ENCODE measurements at regions not wholly inside any gene's neighbourhood (a gene's known extent, or its start where the extent isn't known, plus 50 kb on each side); places are given as distances from the start of the nearest gene placed in this dataset.
"Not testable (repeated sequence)": the region's sequence is repeated elsewhere in the genome, so short reads cannot be mapped to it uniquely, and the experiment has no call there.

GRCh38 chr2:84040281-84040680, 418.8 kb downstream of the SUCLG1 start:
- DNase-seq: no peak

DNA sequence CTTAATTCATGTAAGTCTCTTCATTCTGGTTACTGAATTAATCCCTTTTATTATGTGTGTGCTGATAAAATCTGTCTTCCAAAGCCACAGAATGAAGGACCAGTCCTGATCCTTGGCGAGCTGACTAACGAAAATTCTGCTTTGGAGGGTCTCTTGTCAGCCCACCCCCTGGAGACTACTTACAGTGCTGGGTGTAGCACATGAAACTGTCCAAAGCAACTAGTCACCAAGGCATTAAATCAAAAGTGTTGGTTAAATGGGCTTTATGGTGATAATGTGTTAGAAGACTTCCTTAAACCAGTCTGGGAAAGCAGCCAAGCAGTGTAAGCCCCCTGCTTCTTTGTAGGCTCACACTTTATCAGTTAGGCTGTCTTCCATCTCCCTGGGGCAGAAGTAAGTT, 420.2 kb downstream of the SUCLG1 start:
- no peak for DNase-seq

- DNase-seq: no peak
Measured at GRCh38 chr2:84033347-84033974, 425.6 kb downstream of the SUCLG1 start.

DNA sequence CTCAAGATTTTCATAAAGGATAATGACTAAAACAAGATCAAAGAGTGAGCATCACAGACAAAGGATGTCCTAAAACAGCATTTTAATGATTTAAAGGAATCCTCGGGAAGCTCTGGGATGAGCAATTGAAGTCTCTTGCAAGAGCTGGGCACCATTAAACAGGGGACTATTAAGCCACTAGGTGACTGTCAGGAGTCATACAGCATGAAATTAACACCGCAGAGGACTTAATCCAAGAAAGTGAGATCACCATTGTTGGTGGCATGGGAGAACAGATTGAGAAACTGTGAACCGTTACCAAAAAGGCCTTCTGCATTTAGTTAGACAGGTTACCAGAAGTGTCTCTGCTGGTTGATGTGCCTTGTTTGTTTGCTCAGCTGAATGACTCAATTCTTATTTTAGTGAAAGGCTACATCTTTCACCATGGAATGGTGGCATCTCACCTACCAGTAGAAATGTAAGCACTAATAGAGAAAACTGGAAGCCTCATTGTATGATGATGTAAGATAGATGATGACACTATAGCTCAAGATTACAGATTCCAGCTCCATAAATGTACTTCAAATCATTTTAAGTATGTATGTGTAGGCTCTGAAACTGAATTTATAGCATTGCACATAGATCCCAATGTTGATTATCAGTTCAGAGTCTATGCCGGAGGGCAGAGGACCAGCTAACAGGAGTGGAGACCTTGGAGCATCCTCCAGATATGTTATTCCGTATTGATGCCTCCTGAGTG, 427.6 kb downstream of the SUCLG1 start:
- DNase-seq: no peak

GRCh38 chr2:84029903-84030575, 429.0 kb downstream of the SUCLG1 start:
- no peak for DNase-seq

DNA sequence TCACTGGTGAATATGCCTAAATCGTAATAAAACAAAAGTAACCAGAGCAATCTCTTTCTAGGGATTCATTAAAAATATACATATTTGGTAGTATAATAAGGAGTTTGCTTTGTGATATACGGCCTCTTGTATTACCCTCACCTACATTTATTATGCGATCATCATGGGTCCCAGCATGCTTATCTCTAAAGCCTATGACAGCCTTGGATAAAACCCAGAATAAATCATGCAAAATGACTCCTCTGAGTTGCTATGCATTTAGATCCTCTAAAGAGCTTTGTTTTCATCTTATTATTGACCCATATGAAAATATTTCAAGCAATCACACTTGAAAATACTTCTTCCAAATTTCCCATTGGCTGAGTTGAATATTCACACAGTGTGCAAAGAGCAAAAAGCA, 432.3 kb downstream of the SUCLG1 start:
- no peak for DNase-seq

DNA sequence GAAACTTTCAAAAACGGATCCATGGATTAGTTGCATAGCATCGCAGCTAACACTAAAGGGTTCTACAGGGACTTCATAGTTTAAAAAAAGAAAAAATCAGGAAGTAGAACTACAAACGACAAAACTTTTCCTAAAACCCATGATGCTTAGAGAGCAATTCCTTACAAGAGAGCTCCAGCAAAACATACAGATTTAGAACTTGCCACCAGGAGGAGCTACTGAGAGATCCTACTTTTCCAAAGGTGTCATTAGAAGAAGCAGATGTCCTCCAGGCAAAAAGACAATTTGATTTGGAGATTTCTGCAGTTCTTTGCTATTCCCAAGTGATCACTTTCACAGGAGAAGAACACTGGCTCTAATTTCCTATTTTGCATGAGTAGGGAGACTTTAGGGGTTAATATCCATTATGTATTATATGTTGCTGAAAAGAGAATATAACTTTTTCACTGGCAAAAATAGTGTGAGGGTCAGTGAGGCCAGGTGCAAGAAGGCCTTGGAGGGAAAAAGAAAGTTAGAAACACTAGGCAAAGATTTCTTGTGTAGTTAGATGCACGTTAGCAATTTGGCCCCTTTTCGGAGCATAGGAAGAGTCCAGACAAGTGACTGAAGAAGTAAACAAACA, 436.2 kb downstream of the SUCLG1 start:
- peak; percentile 47 for DNase-seq

- no peak for DNase-seq
Measured at GRCh38 chr2:84017010-84017409, 442.1 kb downstream of the SUCLG1 start.

DNA sequence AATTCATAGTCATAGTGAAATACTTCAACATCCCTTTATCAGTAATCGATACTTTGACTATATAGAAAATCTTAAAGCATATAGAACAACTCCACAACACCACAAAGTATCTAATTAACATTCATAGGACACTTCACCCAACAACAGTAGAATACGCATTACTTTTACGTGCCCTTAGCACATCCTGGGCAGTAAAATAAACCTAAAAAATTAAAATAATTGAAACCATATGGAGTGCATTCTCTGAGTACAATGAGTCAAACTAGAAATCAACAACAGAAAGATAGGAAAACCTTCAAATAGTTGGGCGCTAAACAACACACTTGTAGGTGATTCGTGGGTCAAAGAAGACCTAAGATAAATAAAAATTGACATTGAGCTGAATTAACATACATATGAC, 442.9 kb downstream of the SUCLG1 start:
- no peak for DNase-seq

DNA sequence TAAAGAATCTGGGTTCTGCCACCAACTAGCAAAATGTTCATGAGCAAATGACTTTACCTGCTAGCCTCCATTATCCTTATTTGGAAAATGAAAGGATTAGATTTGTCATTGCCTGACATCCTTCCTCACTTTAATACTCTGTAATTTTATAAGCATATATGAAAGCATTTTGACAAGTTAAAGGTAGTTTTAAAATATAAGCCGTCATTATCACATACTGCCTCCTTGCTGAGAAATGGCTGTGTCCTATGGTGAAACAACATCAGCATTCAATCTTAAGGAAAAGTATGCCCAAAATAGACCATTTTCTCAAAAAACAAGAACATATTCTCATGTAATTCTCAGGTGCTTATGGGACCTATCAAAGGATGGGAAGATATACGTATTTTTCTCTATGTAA, 461.2 kb downstream of the SUCLG1 start:
- DNase-seq: no peak

- no peak for DNase-seq
Measured at GRCh38 chr2:83994633-83995179, 464.4 kb downstream of the SUCLG1 start.

DNA sequence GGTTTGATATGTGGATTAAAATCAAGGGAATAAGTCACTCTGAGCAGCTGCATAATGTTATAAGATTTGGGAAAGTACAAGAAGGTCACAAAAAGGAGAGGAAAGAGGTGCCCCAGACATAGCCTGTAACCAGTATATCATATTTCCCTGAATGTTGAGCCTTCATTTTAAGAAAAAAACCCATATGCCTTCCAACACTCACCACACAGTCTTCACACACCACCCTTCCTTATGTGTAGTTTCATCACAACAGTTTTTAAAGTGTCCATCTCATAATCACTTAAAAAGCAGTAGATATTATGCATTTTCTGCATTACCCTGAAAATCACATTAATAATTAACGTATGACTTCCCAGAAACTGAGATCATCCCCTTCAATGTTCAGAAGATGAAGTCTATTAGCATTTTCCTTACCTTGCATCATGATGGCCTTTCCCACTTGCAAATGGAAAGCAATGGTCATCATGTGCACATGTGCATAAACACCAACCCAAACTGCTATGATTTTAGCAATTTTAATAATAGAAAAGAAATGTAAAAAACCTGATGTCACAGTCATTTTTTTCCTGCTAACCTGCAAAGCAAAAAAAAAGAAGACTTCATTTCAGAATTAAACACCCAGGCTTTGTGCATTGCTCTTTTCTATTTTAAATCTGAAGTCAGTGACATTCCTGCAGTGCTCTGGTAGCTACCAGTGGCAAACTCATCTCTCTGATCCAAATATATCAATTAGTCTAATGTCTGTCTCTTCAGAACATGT, 465.0 kb downstream of the SUCLG1 start:
- DNase-seq: no peak

DNA sequence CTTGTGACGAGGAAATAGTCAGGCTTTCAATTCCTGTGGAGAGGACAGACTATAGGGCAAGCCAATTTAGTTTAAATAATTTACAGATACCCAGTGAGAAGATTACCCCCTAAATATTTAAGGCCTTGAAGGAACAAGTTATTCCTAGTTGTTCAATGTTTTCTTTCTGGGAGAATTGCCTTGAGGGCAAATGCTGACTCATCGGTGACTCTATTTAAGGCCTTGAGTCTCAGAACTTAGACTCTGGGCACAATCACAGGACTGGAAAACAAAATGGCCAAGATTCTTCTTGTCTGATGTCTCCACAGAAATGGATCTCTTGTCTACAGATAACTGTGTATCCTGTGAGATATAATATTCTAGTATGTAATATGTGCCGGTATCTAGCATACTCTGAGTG, 467.1 kb downstream of the SUCLG1 start:
- no peak for DNase-seq

GRCh38 chr2:83990636-83991035, 468.4 kb downstream of the SUCLG1 start:
- no peak for DNase-seq

- not testable (repeated sequence) for DNase-seq
Measured at GRCh38 chr2:83976628-83977027, 482.5 kb downstream of the SUCLG1 start.

DNA sequence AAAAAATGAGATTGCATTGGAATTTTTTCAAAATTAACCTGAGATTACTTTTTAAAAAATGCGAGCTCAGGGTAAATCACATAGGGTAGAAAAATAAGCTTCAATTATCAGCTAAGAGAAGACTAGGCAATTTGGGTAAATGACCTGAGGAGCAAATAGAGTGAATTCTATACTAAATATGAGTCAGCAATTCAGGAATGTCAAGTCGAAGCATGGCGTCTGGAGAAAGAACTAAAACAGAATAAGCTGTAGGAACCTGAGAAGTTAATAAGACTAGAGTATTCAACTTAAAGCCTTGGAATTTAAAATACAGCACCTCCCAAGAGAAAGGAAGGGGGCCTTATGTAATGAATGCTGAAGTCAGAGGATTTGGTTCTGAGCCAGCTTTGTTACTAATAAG, 487.0 kb downstream of the SUCLG1 start:
- no peak for DNase-seq

DNA sequence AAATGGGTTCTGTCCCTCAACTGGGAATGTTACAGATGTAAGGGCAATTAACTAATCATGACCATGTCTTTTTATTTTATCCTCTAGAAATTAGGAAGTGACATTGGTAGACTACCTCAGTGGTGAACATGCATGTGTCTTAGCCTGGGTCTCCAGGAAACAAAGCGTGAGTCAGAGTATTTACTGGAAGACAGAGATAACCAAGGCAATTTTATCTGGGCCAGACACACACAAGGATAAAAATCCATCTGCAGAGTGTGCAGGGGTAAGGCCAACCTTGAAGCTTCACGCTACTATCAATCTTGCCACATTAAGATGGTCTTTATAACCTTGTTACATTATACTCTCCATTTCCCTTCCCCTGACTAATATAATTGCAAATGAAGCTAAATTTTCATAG, 487.5 kb downstream of the SUCLG1 start:
- DNase-seq: no peak

DNA sequence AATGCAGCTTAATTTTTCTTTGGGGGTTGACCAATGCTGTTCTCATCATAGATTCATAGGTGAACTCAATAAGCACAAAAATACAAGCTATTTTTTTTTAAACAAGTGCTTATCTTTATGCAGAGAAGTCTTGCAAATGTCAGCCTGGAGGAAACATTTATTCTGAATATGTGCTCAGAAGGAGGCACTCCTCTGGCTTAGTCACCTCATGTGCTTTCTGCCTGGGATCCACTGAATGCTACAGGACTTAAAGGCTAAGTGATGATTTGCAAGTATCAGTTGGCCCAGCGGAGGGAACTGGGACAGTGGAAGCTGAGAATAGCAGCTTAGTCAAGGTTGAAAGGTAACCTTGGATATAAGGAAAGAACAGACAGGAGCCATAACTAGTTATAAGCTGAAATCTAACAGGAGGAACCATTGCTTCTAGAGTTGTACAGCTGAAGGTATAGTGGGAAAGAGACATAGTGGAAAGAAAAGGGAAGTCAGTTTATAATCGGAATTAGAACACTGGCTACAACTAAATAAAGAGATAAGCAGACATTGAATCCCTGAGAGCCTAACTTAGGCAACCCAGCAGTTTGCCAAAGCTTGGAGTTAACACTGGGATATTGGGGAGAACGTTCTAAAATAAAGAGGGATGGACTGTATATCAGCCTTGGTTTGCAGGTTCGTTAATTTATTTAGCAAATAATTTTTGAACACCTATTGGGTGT, 488.7 kb downstream of the SUCLG1 start:
- DNase-seq: no peak

DNA sequence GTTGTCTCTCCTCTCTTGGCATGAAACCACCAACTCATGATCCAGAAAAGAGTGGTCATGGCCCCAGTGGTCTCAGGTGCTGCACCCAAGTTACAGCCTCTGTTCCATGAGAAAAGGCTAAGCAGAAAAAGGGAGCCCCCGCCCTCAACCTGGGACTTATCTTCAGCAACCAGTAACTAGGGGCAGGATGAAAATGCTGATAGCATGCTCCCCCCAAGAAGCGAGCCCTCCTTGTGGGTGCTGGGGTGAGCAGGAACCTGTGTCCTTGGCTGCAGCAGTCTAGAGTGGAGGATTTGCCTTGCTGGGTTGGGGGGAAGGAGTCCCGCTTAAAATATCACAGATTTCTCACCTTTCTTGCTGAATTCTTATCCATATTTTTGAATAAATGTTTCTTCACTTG, 490.0 kb downstream of the SUCLG1 start:
- no peak for DNase-seq

DNA sequence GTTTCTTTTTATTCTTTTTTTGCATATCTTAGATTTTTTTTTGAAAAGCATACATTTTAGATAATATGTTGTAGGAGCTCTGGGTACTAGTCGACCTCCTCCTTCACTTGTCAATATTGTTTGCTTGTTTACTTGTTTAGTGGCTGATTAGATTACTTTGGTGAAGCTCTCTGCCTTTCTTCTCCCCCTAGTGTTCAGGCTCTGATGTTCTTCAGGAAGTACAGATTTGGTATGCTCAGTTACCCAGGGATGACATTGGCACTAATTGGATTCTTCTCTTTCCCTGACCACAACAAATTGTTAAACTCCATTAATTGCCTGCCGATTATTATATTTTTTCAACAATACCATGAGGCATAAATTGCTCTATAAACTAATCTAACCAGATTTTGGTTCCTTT, 491.2 kb downstream of the SUCLG1 start:
- no peak for DNase-seq

- DNase-seq: not testable (repeated sequence)
Measured at GRCh38 chr2:83966946-83967345, 492.1 kb downstream of the SUCLG1 start.

- DNase-seq: no peak
Measured at GRCh38 chr2:83961512-83961911, 497.6 kb downstream of the SUCLG1 start.

All from NCI-H1092 (cell line).